ENCODE measurements at regions not wholly inside any gene's neighbourhood (a gene's known extent, or its start where the extent isn't known, plus 50 kb on each side); places are given as distances from the start of the nearest gene placed in this dataset.

GRCh38 chr12:73531752-73532151 lies 1005.9 kb upstream of the ATXN7L3B start:
- TF ChIP-seq CTCF (optimal IDR thresholded peaks at IDR 0.05 in 1 of 3, IDR thresholded peaks at IDR 0.05 in 1 of 3, conservative IDR thresholded peaks at IDR 0.05 in 1 of 3; ENCODE audit: extremely low read depth in 1 of 3, insufficient read depth in 2 of 3, low read length in 3 of 3) (no peak), EZH2 (IDR thresholded peaks at IDR 0.05; ENCODE audit: low read length) (no peak)

All from keratinocyte (primary cell).